GM12878 (cell line): ENCODE measurements at regions not wholly inside any gene's neighbourhood (a gene's known extent, or its start where the extent isn't known, plus 50 kb on each side); places are given as distances from the start of the nearest gene placed in this dataset.

Experiments used
- CTCF ChIP-seq, 3 experiments: IDR thresholded peaks in 2 of 3; conservative IDR thresholded peaks in 1 of 3; 2 replicates each; pipeline ENCODE4 v1.5.1; 2011; ENCODE audit warnings: low read depth in 3 of 3, low read length in 3 of 3, mild to moderate bottlenecking in 3 of 3, control low read depth in 2 of 3, moderate library complexity in 2 of 3, inconsistent platforms in 1 of 3, mixed read lengths in 1 of 3; ENCODE audit not compliant: control insufficient read depth in 2 of 3, insufficient read depth in 1 of 3; ENCODE audit errors: extremely low read depth in 1 of 3
- ELK1 ChIP-seq: IDR thresholded peaks from 2 replicates; pipeline ENCODE4 v1.6.1; 2012; ENCODE audit warnings: low read depth, low read length, improper control_type of control experiment
- EP300 ChIP-seq, 2 experiments: fragments of 150-350 bp in 1 of 2; IDR thresholded peaks; 2 replicates each; pipeline ENCODE4 v1.6.1; 2011 to 2012; ENCODE audit warnings: low read depth in 2 of 2, low read length in 2 of 2, borderline replicate concordance in 1 of 2, improper control_type of control experiment in 1 of 2, inconsistent platforms in 1 of 2; ENCODE audit not compliant: control insufficient read depth in 1 of 2
- NBN ChIP-seq: fragments of 450-650 bp; IDR thresholded peaks from 2 replicates; pipeline ENCODE4 v1.6.1; 2016
- POLR2A ChIP-seq: IDR thresholded peaks from 2 replicates; pipeline ENCODE4 v1.6.1; 2011; ENCODE audit warnings: low read depth, mild to moderate bottlenecking, low read length
- RCOR1 ChIP-seq: conservative IDR thresholded peaks from 2 replicates; pipeline ENCODE4 v1.6.1; 2012; ENCODE audit warnings: low read depth, low read length, improper control_type of control experiment
- REST ChIP-seq: IDR thresholded peaks from 2 replicates; pipeline ENCODE4 v1.6.1; 2012; ENCODE audit warnings: mild to moderate bottlenecking, low read depth, low read length
- TBL1XR1 ChIP-seq: IDR thresholded peaks from 2 replicates; pipeline ENCODE4 v1.6.1; 2012; ENCODE audit warnings: low read depth, low read length, improper control_type of control experiment

GRCh38 chr3:156010829-156011228 is 109.5 kb upstream of the KCNAB1 start:
- no peak for TF ChIP-seq ELK1
- TF ChIP-seq RCOR1 = no peak
- TF ChIP-seq POLR2A = no peak
- TF ChIP-seq EP300 (IDR thresholded peaks at IDR 0.05; ENCODE audit: borderline replicate concordance in 1 of 2, control insufficient read depth in 1 of 2, low read depth in 2 of 2, low read length in 2 of 2) = no peak
- TF ChIP-seq TBL1XR1 = no peak
- no peak for TF ChIP-seq NBN
- peak; percentile 27 to 43 (median 39); a peak in 4 of 6 replicates for TF ChIP-seq CTCF (IDR thresholded peaks at IDR 0.05 in 2 of 3, conservative IDR thresholded peaks at IDR 0.05 in 1 of 3; ENCODE audit: control insufficient read depth in 2 of 3, extremely low read depth in 1 of 3, insufficient read depth in 1 of 3, low read depth in 3 of 3, low read length in 3 of 3)
- TF ChIP-seq REST = no peak
